ENCODE measurements at regions not wholly inside any gene's neighbourhood (a gene's known extent, or its start where the extent isn't known, plus 50 kb on each side); places are given as distances from the start of the nearest gene placed in this dataset.

- TF ChIP-seq, protein P1, sequence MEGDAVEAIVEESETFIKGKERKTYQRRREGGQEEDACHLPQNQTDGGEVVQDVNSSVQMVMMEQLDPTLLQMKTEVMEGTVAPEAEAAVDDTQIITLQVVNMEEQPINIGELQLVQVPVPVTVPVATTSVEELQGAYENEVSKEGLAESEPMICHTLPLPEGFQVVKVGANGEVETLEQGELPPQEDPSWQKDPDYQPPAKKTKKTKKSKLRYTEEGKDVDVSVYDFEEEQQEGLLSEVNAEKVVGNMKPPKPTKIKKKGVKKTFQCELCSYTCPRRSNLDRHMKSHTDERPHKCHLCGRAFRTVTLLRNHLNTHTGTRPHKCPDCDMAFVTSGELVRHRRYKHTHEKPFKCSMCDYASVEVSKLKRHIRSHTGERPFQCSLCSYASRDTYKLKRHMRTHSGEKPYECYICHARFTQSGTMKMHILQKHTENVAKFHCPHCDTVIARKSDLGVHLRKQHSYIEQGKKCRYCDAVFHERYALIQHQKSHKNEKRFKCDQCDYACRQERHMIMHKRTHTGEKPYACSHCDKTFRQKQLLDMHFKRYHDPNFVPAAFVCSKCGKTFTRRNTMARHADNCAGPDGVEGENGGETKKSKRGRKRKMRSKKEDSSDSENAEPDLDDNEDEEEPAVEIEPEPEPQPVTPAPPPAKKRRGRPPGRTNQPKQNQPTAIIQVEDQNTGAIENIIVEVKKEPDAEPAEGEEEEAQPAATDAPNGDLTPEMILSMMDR (conservative IDR thresholded peaks at IDR 0.05; ENCODE audit: low read length): no peak
- TF ChIP-seq EZH2phosphoT487 (IDR thresholded peaks at IDR 0.05; ENCODE audit: borderline replicate concordance): no peak
These were observed 257.4 kb downstream of the MAFB start for GRCh38 chr20:40431611-40432010.
